Endothelial cell (in vitro differentiated cells): ENCODE measurements at regions not wholly inside any gene's neighbourhood (a gene's known extent, or its start where the extent isn't known, plus 50 kb on each side); places are given as distances from the start of the nearest gene placed in this dataset.
A peak's percentile ranks its signal among the peaks of the same experiment; 100 is the strongest.

Experiments used
- DNase-seq: peaks from one replicate; pipeline ENCODE4 v3.0.0; 2021; ENCODE audit warnings: low spot score
- H3K27ac Mint-ChIP-seq: one replicate; pipeline ENCODE4 v1.8.0; 2021; ENCODE audit warnings: mixed read lengths, inconsistent platforms; ENCODE audit not compliant: unreplicated experiment
- H3K27me3 Mint-ChIP-seq: one replicate; pipeline ENCODE4 v1.8.0; 2021; ENCODE audit warnings: mild to moderate bottlenecking, moderate library complexity, mixed read lengths, inconsistent platforms; ENCODE audit not compliant: unreplicated experiment
- H3K36me3 Mint-ChIP-seq: one replicate; pipeline ENCODE4 v1.8.0; 2021; ENCODE audit warnings: mild to moderate bottlenecking, low read depth, mixed read lengths, inconsistent platforms; ENCODE audit not compliant: unreplicated experiment
- H3K4me1 Mint-ChIP-seq: one replicate; pipeline ENCODE4 v1.8.0; 2021; ENCODE audit warnings: mild to moderate bottlenecking, mixed read lengths, inconsistent platforms; ENCODE audit not compliant: unreplicated experiment
- H3K4me3 Mint-ChIP-seq: one replicate; pipeline ENCODE4 v1.8.0; 2021; ENCODE audit warnings: mild to moderate bottlenecking, mixed read lengths, inconsistent platforms; ENCODE audit not compliant: unreplicated experiment
- H3K9me3 Mint-ChIP-seq: one replicate; pipeline ENCODE4 v1.8.0; 2021; ENCODE audit warnings: mixed read lengths, inconsistent platforms; ENCODE audit not compliant: unreplicated experiment
- TF ChIP-seq, protein P1 (sequence below): fragments of 200-600 bp; sonication (generic); IDR thresholded peaks from one replicate; pipeline ENCODE4 v1.5.0; 2021; ENCODE audit warnings: antibody characterized with exemption; ENCODE audit not compliant: unreplicated experiment

DNA sequence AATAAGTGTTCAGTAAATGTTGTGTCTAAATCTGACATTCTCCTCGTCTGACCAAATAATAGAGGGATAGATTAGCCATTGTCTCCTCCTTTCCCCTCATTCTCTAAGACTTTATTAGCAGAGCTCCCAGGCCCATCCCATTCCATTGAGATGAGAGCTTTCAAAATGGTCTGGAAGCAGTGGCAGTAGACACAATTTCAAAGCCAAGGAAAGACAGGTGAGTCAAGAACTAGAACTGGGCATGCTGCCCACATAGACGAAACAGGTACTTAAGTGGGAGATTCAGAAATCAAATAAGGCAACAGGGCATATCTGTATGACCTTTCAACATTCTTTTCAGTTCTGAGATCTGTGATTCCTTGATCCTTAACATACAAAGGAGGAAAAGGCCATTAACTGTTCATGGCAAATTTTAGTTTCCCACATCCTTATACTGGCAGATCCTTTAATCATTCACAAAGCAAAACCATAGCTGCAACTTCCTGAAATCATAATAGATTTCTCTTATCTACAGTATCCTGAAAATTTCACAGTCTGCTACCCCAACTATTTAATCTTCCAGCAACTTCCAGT is 96.6 kb upstream of the KCNA4 start:
- Mint-ChIP-seq H3K9me3 (no peaks in the 10 kb centered on the region), H3K4me3 (no peak overlapping the region), H3K27me3 (peaks cover 3% of the 10 kb centered on the region), H3K27ac (no peak overlapping the region), H3K4me1 (no peaks in the 10 kb centered on the region), H3K36me3 (no peaks in the 10 kb centered on the region)
- TF ChIP-seq, protein P1, sequence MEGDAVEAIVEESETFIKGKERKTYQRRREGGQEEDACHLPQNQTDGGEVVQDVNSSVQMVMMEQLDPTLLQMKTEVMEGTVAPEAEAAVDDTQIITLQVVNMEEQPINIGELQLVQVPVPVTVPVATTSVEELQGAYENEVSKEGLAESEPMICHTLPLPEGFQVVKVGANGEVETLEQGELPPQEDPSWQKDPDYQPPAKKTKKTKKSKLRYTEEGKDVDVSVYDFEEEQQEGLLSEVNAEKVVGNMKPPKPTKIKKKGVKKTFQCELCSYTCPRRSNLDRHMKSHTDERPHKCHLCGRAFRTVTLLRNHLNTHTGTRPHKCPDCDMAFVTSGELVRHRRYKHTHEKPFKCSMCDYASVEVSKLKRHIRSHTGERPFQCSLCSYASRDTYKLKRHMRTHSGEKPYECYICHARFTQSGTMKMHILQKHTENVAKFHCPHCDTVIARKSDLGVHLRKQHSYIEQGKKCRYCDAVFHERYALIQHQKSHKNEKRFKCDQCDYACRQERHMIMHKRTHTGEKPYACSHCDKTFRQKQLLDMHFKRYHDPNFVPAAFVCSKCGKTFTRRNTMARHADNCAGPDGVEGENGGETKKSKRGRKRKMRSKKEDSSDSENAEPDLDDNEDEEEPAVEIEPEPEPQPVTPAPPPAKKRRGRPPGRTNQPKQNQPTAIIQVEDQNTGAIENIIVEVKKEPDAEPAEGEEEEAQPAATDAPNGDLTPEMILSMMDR, result no peak
- no peak for DNase-seq

DNA sequence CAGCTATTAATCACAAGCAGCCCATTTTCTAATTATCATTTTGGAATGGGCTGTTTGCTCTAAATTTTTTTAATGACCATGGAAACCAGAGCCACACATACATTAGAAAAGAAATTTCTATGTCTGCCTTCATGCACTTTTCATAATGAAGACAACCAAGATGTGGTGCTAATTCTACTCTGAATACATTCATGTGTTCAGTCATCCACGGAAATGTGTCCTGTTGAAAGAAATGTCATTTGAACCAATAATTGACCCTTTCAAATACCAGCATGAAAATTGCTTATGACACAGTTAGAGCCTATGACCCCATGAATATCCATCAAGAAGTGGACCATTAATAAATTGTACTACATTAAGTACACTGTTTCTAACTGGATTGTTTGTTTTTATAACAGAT is 99.7 kb upstream of the KCNA4 start:
- H3K4me3 Mint-ChIP-seq, result no peak overlapping the region
- no peaks in the 10 kb centered on the region for H3K36me3 Mint-ChIP-seq
- H3K9me3 Mint-ChIP-seq, result no peaks in the 10 kb centered on the region
- TF ChIP-seq, protein P1, result no peak
- no peak for DNase-seq
- no peak overlapping the region for H3K27ac Mint-ChIP-seq
- H3K27me3 Mint-ChIP-seq, result peaks cover 3% of the 10 kb centered on the region
- no peaks in the 10 kb centered on the region for H3K4me1 Mint-ChIP-seq

DNA sequence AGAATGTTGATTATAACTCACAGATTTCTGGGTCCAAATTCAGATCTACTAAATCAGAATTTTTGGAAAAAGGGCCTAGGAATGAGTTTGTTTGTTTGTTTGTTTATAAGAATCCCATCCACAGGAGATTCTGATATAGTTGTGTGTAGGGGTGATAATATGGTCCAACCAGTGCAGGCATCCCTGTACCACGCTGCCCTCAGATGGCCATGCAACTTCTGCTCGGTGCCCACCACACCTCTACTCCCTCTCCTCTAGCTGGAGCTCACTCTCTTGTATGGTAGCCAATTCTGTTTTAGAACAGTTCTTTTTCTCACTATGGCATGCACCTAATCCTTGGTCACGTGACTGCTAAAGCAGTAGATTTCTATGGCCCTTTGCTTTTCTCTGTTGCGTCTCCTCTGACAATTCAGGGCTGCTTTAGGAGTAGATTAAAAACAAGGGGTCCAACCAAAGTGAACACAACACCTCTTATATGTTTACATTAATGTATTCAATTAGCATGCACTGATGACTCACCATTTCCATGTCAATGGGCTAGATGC is 103.3 kb upstream of the KCNA4 start:
- TF ChIP-seq, protein P1, result no peak
- H3K9me3 Mint-ChIP-seq, result no peaks in the 10 kb centered on the region
- H3K27me3 Mint-ChIP-seq, result no peaks in the 10 kb centered on the region

DNA sequence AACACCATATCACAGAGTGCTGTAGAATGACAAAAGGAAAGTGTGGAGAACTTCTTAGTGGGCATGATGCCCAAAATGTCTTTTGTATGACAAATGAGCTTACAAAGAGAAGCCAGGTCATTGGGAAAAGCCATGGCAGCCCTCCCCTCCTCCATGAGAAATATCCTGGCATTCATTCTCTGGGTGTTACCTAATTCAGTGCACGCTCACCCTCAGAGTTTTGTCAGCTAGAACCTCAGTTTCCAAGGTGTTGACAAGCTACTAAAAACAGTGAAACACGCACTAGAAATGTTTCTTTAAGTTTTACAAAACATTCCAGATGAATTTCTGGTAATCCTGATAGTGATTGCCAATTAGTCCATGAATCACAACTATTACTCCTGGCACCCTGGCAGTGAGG is 105.4 kb upstream of the FSHB start:
- Mint-ChIP-seq H3K4me1 (no peaks in the 10 kb centered on the region), H3K27ac (no peak overlapping the region), H3K9me3 (no peaks in the 10 kb centered on the region), H3K4me3 (no peak overlapping the region), H3K27me3 (no peaks in the 10 kb centered on the region), H3K36me3 (no peaks in the 10 kb centered on the region)
- TF ChIP-seq, protein P1, result no peak
- DNase-seq, result no peak

More for the DNA sequence above, 103.3 kb upstream of the KCNA4 start:
- H3K27ac Mint-ChIP-seq, result no peak overlapping the region
- H3K36me3 Mint-ChIP-seq, result no peaks in the 10 kb centered on the region
- H3K4me3 Mint-ChIP-seq, result no peak overlapping the region
- DNase-seq, result no peak
- no peaks in the 10 kb centered on the region for H3K4me1 Mint-ChIP-seq

DNA sequence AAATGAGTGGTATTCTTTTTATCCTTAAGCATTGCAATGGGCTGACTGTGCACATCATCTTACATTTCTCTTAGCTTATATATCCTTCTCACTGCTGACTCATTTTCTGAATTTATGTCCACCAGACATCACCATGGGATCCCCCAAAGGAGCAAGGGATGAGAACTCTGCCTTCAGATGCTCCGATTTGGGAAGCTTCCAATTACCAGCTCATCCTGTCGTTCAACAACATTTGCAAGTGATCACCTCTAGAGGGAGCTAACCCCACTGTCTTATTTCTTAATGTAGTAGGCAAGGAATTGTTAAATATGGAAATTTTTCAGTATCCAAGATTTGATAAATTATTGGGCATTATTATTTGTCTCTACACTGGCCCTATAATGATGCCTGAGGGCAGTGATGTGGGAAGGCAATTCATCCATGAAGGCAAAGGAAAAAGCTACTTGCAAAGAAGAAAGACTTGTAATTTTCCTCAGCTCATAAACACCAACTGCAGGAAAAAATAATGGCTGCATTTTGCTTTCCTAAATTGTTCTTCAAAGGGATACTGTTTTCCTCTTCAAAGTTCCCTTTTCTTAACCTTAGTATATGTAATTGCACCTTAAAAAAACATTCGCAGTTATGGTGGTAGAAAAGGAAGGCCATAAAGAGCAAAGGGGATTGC is 102.4 kb upstream of the FSHB start:
- Mint-ChIP-seq H3K4me3 (no peak overlapping the region), H3K27me3 (no peaks in the 10 kb centered on the region), H3K36me3 (no peaks in the 10 kb centered on the region), H3K4me1 (no peaks in the 10 kb centered on the region), H3K9me3 (no peaks in the 10 kb centered on the region), H3K27ac (no peak overlapping the region)
- TF ChIP-seq, protein P1, result peak; percentile 78
- DNase-seq, result no peak
